ENCODE measurements at regions not wholly inside any gene's neighbourhood (a gene's known extent, or its start where the extent isn't known, plus 50 kb on each side); places are given as distances from the start of the nearest gene placed in this dataset.
"Not testable (repeated sequence)": the region's sequence is repeated elsewhere in the genome, so short reads cannot be mapped to it uniquely, and the experiment has no call there.

DNA sequence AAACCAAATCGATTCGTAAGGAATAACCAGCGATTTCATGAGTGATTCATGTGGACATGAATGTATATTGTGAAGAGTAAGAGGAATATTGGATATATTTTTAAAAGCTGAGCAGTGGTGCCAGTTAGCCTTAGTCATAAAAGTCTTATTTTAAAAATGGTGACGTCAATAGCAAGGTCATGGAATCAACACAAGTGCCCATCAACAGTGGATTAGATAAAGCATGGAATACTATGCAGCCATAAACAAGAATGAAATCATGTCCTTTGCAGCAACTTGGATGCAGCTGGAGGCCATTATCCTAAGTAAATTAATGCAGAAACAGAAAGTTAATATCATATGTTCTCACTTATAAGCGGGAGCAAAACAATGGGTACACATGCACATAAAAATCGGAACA, 89.0 kb upstream of the STOX2 start:
- DNase-seq: no peak

GRCh38 chr4:183816882-183817509, 88.1 kb upstream of the STOX2 start:
- no peak for DNase-seq

- DNase-seq: not testable (repeated sequence)
Observed at GRCh38 chr4:183818591-183818990, 86.5 kb upstream of the STOX2 start.

- no peak for DNase-seq
Observed at GRCh38 chr4:183821076-183821853, 83.8 kb upstream of the STOX2 start.

DNA sequence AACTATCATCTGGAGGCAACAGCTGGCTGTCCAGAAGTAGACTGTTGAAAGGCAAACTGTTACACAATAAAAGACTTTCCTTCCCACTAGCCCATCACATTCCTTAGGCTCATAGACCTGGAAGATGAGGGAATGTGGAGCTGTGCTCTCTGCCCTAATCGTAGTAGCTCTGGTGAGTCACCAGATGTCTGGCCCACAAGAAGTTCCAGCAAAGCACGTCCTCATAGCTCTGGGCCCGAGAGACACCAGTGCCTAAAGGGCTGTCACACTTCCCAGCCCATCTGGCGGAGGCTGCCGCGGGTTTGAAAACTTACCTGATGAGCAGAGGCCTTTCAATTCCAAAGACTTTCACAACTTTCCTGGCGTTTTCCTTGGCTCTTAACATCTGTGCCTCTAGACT, 81.7 kb upstream of the STOX2 start:
- no peak for DNase-seq

DNA sequence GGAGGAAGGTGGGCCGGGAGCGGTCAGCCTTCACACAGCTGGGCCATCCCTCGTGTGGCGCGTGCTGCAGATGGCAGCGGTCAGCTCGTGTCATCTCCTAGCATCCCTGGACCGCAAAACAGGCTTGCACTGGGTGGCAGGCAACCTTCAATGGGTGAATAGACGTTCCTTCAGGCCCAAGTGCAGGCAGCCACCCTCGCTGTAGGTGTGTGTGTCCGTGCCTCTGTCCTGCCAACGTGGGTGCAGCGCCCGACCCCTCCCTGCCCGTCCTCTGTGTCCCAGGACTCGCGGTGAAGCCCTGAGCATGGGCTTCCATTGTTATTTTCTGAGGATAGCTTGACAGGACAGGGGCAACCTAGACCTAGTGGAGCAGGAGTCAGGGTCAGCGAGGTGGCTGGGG, 79.8 kb upstream of the STOX2 start:
- DNase-seq: no peak

DNA sequence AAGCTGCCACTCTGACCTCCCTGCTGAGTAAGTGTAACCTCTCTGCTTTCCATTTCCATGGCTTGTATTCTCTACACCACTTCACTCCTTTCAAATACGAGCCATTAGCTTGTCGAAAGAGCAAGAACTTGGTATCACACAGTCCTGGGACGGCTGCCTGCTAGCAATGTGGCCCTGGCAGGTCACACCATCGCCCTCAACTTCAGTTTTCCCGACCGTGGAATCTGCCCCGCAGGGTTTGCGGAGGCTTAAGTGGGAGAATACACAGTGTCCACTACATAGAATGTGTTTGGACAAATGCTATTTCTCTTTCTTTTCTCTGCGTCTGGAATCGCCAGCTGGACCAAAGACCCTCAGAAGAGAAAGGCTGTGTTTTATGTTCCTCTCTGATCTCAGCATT, 78.6 kb upstream of the STOX2 start:
- DNase-seq: no peak

GRCh38 chr4:183828125-183828524, 77.0 kb upstream of the STOX2 start:
- peak; percentile 63 for DNase-seq

DNA sequence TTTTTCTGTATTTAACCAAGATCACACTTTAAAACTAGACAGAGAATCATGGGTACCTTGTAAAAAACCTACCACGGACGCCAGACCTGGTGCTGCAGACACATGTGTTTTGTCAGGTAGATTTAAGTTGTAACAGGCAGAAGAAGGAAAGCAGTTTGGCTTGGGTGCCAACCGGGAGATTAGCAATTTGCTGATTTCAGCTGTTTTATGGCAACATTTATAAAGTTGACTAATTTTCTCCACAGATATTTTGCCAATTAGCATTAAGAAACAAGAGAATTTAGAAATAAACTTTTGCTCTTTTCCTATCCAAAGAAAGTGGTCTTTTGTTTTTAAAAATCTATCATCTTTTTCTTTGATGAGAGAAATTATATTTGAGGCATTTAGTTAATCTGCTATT, 76.3 kb upstream of the STOX2 start:
- DNase-seq: no peak

DNA sequence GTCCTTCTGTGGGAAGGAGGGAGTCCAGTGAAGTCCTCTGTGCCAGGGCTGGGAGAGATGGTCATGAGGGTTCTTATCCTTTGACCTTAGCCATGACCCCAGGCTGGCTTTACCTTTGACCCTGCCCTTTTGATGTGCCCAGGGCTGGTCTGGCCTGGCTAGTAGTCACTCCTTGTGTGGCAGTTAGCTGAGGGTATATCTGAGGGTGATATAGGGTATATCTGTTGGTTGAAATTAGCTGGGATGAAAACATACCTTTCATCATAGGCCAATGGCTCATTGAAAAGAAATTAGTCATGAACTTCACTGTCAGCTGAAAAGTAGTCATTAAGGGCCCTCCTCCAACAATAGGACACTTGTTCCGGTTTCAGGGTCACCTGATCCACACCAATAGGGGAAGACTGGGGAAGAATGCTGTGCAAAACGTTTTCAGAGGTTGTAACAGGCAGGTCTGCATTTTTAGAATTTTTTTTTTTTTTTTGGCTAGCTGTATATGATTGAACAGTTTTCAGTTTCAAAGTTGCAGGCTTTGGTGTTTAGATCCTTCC, 74.6 kb upstream of the STOX2 start:
- DNase-seq: peak; percentile 90

- DNase-seq: peak; percentile 42
Observed at GRCh38 chr4:183831026-183831446, 74.1 kb upstream of the STOX2 start.

DNA sequence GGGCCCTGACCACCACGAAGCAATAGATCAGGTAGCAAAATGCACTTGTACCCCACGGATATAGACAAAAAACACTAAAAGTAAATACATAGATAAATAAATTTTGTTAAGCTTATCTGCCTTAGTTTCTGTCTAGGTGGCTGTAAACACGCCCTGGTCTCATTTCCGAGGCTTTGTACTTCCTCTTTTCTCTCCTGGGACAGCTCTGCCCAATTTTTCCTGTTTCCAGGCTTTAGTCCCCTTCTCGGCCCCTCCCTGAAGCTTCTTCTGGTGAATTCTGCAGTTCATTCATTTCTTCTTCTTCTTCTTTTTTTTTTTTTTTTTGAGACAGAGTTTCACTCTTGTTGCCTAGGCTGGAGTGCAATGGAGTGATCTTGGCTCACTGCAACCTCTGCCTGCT, 73.4 kb upstream of the STOX2 start:
- peak; percentile 63 for DNase-seq

GRCh38 chr4:183832776-183833450, 72.2 kb upstream of the STOX2 start:
- peak; percentile 88 for DNase-seq

- DNase-seq: no peak
Observed at GRCh38 chr4:183834252-183834651, 70.9 kb upstream of the STOX2 start.

- no peak for DNase-seq
Observed at GRCh38 chr4:183837222-183837621, 67.9 kb upstream of the STOX2 start.

- DNase-seq: no peak
Observed at GRCh38 chr4:183838987-183839712, 66.0 kb upstream of the STOX2 start.

- peak; percentile 80 for DNase-seq
Observed at GRCh38 chr4:183840311-183840710, 64.8 kb upstream of the STOX2 start.

GRCh38 chr4:183841001-183841400, 64.1 kb upstream of the STOX2 start:
- DNase-seq: no peak

- no peak for DNase-seq
Observed at GRCh38 chr4:183842129-183842528, 63.0 kb upstream of the STOX2 start.

GRCh38 chr4:183843248-183843671, 61.8 kb upstream of the STOX2 start:
- no peak for DNase-seq

DNA sequence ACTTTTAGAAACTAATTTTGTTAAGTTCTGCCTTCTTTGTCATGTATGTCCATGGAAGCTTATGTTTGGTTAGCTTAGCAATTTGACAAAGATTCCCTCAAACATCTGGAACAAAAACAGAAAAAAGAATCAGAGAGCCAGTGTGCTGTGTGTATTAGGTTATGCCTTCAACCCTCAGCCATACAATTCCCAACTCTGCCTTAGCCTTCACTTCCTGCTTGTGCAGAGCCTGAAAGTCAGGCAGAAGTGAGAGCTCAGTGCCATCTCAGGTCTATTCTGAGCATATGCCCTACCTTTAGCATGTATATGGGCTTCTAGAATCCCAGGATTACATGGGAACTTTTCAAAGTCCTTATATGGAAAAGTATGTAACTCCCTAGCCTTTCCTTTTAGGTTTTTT, 58.2 kb upstream of the STOX2 start:
- no peak for DNase-seq

DNA sequence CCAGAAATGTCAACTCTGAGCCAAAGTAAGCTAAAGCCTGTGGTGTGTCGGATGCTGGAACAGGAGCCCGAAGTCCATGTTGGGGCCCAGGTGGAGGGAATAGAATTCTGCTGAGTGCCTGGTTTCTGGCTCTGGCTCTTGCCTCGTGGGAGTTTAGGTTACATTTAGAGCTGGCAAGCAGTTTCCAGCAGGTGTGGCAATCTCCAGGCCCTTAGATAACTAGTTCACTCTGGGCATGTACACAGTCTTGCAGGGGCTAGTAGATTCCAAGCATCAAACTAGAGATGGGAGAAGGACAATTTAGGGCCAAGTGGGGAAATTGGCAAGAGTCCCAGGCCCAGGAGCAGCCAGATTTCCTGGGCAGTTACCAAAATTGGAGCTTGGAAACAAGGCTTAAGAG, 56.3 kb upstream of the STOX2 start:
- DNase-seq: no peak

DNA sequence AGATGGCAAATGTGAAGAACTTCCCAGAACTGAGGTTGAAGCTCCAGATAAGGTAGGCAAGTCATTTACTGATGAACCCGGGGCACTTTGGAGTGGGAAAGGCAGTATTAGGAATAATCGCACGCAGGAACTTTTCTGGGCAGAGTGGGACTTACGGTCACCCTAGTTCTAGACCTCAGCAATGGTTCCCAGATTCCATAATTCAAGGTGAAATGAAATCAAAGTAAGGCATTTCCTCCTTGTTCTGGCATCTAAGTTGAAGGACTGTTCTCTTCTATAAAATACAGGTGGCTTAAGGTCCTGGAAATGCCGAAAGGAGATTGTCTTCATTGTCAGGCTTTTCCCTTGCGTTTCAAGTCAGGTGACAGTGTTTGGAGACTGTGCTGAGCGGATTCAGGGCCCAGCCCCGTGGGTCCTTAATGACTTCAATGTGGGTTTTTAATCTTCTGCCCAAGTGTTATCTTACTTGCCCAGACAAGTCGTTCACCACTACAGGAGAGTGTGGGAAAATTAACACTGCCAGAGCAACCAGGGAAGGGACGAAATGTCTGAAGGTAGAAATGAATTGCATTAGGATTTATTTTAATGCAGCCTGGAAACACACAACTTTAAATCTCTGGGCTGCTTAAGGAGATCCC, 52.1 kb upstream of the STOX2 start:
- DNase-seq: no peak

Data from inflammatory macrophage treated with lipopolysaccharide for 4 hours (primary cell).